GM19023 (cell line): ENCODE measurements at regions not wholly inside any gene's neighbourhood (a gene's known extent, or its start where the extent isn't known, plus 50 kb on each side); places are given as distances from the start of the nearest gene placed in this dataset.

Experiments used
- ATAC-seq: cut with Tn5 transposase; IDR thresholded peaks from one replicate; pipeline ENCODE4 v1.9.1; 2021; ENCODE audit warnings: mild to moderate bottlenecking, moderate library complexity; ENCODE audit not compliant: unreplicated experiment

DNA sequence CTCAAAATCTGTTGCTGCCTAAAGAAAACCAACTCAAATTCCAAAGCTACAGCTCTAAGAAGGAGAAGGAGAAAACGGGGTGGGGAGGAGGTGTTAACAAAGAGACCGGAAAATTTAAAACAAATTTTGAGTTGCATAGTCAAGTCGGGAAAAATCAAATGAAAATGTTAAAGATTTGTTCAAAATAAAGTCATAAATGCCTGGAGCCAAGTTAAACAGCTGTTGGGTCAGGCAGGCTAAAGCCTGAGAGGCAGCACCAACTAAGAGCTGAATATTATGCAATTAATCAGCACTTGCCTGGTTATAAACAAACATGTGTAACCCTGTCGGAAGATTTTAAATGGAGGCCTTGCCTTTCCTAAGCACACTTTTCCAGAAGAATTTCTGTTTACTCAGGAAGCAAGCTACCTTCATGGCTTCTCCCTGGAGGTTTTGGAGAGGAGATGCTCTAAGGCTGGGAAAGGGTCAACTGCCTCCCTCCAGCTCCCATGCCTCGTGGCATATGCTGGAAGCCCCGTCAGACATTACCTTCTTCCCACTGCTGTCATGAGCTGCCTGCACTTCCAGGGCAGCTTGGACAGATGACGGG is 270.5 kb downstream of the DMRT2 start:
- no peak for ATAC-seq

DNA sequence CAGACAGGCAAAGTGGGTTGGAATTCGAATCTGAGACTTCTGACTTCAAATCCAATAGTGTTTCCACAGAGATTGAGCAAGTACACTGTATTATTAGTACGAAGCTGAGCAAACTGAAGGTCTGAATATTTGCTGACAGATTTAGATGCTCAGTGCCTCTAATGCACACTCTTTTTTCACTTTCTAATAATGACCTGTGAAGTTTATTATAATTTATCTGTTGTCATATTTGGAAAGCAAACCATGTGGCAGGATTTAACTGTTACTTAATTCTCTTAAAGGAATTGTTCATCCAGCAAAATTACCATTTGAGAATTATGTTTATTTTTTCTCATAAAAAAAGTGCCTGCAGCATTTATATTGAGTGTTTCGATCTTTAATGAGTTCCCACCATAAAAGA is 277.3 kb downstream of the DMRT2 start:
- ATAC-seq: no peak

DNA sequence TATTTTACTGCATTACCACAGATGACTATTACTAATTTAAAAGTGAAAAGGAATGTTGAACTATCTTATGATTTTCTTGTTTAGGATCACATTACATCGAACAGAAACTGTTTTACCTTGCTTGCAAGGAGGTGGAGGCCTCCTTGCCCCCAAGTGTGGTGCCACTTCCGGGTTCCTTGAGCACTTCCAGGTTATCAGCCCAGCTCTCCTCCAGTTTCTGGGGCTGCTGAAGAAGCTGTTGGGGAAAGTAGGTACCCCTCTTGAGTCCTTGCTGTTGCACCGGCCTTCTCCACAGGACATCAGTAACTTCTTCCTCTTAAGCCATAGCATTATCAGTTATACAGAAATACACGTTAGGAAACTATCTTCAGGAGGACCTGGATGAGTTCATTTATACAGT is 278.2 kb downstream of the DMRT2 start:
- no peak for ATAC-seq

DNA sequence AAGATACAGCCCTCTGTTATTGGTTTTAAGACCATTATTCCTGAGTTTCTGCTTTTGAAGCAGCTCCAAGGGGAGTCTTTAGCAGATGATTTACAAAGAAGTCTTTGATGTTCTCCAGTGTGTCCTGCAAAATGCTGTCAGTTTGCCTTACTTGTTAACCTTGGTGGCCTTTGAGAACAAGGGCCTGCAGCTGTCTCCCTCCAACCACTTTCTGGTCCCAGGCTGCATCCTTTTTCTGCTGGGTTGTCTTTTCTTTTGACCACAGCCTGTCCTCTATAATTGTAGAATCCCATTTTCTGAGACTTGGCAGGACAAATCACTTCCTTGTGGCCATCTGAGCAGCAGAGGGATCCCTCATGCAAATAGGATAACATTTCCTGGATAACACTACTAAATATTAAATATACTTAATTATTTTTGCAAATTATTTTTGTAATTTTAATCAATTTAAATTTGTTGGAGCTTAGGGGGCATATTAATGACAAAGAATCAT is 281.4 kb downstream of the DMRT2 start:
- ATAC-seq: no peak

DNA sequence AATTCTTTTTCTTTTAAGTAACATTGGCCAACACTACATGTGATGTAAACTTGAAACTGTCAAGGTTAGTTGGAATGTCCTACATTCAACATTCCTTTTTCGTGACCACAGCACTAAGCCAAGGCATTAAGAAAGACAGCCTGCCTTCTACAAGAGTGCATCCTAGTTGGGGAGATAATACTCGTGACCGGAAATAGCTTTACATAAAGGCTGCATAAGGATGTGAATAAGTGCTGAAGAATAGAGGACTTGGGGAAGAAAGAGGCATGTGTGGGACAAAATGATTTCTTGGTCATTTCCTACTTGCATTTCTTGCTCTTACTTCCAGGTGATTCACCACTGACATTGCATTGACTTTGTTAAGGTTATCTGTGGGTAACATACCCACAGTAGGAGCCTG is 282.0 kb downstream of the DMRT2 start:
- no peak for ATAC-seq

DNA sequence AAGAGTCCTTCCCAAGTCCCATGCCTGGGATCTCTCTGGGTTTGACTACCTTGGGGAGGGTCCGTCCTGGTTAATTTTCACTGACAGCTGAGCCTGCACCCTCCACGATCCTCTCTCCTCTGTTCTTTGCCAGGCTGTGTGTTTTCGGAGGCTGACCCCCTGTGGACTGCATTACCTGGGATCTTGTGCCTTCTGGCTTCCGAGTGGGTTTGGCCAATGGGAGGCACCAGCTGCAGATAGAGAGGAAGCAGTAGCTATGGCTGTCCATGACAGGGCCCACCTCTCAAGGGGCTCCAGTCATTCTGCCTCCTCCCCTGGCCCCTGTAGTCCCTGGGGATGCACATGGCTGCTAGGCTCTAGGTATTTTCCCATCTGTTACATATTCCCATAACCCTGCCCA is 285.0 kb downstream of the DMRT2 start:
- ATAC-seq: no peak

DNA sequence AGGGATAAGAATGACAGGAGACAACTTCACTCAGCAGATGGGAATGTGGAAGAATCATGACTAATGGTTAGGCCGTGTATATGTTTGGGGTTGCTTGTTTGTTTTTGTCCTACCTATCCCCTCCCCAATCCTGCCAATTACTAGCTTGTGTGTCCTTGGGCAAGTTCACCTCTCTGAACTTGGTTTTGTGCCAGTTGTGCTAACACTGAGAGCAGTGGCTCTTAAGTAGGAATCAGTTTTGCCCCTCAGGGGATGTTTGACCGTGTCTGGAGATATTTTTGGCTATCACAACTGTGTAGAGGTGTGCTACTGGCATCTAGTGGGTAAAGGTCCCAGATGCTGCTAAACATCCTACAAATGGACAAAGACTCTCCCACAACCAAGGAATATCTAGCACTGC is 287.0 kb downstream of the DMRT2 start:
- ATAC-seq: no peak

DNA sequence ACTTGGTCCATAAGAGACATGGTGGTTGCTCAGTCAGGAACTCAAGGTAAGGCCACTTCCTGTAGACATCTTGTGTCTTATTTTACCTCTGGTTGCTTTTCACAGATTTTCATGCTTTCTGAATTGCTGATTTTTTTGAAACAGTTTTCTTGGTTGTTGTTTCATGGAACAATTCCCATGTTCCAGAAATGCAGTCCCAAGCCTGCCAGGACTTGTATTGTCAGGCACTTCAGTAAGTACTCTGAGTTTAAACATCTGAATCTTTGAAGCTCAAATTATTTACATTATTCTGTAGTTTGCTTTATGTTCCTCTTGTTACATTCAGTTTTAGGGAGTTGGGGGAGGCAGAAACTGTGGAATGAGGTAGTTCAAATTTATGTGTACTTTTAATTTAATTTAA is 290.2 kb downstream of the DMRT2 start:
- no peak for ATAC-seq

DNA sequence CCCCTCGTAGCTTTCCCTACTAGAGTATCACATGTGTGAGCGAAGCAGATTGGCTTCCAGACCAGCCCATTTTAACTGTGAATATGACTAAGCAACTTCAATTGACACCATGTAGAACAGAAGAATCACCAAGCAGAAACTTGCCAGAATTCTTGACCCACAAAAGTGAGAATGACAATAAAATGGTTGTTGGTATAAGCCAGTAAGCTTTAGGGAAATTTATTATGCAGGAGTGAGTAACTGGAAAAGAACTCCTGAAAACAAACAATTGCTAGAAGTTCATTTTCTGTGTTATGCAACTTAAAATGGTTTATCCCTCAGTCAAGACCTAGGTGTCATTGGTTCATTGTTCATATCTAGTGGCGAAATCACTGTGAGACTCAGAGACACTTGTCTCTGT is 303.1 kb downstream of the DMRT2 start:
- no peak for ATAC-seq

DNA sequence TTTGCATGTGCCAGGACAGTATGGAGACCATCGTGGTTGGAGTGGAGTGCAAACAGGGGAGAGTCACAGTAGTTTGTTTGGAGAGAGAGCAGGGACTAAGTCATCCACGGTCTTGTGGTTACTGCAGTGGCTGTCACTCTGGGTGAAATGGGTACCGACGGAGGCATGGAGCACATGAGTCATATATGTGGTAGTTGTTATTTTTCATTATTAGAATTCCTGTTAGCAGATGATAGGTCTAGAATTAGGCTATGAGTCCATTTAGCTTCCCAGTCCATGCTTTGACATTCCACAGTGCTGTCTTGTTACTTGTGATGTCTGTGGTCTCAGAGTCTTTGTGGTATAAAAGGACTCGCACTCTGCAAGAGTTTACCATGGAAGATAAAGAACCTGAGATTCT is 303.9 kb downstream of the DMRT2 start:
- ATAC-seq: no peak

DNA sequence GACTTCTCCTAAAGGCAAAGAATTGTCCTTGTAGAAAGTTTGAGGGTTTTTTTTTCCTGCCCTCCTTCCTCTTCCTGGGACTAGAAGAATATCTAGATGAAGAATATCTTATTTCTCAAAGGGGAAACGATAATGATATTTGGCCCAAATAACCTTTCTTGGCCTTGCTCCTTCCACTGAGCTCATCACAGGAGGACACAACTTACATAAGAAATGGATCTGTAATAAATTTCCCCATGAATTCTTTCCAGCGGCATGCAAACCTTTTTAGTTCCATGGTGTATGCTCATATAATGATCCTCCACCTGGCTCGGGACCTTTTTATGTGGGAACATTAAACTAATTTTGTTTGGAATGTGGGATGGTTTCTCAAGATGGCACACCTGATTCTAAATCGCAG is 304.4 kb downstream of the DMRT2 start:
- ATAC-seq: no peak

DNA sequence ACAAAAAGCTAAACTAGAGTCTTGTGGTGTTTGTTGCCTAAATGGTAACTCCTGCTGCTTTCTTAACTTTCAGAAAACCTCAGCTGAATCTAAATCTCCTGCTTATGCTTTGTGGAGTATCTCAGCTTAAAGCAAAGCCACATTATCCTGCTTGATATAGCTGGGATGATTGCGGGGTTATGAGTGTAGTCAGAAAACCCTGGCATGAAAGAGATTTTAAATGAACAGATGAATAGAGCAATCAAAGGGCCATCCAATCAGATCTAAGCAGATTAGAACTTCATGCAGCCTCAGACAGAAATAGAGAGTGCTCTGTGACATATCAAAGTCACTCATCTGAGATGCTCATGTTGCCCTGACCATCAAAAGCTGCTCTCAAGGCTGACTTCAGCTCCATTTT is 305.5 kb downstream of the DMRT2 start:
- ATAC-seq: no peak

DNA sequence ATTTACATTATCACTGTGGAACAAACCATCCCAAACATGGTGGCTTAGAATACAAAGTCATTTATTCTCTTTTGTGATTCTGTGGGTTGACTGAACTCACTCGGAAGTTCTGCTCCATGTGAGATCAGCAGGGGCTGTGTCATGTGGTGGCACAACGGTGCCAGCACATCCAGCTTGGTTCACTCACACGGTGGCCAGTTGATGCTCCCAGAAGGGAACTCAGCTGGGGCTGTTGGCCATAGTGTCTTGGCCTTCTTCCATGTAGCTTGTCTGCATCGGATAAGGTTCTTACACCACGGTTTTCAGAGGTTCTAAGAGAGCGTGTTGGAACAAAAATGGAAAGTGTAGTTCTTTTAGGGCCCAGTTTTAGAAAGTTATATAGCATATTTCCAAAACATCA is 312.7 kb downstream of the DMRT2 start:
- ATAC-seq: no peak

DNA sequence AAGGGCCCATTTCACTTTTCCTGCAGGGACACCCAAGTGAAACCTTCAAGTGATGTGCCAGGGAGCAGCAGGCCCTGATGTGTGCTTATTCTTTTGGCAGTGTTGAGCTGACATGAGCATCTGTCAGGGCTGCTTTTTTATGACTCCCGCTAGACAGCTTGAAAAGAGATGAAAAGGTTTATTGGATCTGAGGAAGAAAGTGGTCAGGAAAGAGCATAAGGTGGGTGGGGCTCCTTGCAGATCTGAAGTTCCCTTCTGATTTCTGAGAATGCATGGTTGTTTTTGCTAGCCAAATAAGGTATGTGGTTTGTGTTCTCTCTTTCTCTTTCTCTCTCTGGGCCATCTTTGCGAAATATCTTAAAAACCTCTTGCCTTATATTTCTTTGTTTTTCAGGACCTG is 316.1 kb downstream of the DMRT2 start:
- ATAC-seq: no peak

DNA sequence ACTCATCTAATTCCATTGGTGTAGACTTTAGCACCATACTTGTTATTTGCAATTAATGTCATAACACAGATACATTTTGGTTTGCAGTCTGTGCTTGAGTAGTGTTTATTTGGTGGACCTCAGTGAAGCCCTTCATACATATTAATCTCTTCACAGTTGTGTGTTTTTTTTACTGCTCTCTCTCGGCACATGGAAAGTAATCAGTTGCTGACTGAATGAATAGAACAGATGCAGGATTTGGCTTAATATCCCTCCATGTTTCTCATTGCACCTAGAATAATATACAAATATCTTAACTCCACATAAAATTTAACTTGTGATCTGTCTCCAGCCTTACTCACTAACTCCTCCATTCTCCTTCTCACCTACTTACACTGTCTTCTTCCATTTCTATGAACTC is 319.1 kb downstream of the DMRT2 start:
- ATAC-seq: no peak

DNA sequence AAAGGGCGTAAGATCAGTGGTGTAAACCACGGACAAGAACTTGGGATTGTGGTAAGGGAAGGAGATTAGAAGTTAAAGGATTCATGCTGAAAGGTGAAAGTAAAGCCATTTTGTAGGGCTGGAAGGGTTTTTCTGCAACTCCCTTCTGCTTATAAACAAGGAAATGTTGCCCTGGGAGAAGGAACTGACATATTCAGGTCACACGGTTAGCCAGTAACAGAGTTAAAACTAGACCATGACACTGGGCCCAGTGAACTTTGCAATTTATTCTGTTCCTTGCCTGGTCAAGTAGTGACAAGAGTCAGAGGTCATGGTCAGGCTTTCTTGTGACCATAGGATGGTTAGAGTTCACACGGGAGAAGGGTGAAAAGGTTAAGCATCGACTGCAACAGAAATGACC is 323.3 kb downstream of the DMRT2 start:
- no peak for ATAC-seq

DNA sequence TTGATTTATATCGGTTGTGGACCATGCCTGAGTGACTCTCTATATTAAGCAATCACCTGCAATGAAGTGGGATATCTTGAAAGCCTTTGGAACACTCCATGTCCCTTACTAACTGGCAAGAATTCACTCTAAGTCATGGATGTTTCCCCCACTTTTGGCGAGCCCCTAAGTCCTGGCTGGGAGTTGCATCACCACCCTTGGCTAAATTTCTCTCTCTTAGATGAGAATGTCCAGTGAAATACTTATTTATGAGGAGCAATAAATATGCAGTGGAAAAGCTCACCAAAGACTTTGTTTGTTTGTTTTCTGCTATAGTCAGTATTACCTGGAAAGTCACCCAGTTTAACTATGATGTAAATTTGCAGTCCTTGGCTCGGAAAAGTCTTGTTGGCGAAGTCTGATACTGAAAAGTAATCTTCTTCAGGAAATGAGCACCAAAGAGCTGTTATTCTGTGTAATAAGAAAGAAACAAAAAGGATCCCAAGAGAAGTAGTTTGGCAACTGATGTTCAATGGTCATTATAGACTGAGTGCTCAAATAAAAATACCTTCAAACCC is 333.8 kb downstream of the DMRT2 start:
- no peak for ATAC-seq

DNA sequence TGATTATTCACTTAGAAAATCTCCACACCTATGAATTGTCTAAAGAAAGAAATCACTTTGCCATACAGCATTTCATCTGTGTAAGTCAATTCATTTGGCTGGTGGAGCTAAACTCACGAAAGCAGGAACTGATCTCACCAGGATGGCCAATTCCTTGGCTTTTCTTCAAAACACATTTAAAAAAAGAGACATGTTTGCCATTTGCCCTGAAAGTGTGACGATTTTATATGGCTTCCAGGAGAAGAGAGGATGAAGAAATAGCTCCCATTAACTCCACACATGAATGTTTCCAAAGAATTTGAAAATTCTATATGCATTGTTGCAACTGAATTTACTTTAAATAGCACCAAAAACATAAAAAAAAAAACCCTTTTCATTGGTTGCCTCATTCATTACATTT is 334.7 kb downstream of the DMRT2 start:
- ATAC-seq: no peak

DNA sequence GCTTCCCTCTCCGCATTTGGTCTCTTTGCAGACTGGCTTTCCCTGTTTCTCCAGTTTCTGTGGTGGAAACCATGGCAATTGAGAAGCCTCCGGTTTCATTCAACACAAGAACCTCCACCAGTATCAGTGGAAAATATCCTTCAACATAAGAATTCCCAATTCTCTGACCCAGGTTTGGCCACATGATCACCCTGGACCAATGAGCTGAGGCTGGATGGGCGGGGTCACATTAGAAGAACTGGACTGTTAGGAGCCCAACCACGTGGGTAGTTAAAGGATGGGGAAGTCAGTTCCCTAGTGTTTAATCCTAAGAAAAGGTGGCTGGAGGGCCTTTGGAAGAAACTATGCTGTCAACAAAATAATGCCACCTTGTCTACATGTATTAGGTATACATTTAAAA is 336.3 kb downstream of the DMRT2 start:
- no peak for ATAC-seq

DNA sequence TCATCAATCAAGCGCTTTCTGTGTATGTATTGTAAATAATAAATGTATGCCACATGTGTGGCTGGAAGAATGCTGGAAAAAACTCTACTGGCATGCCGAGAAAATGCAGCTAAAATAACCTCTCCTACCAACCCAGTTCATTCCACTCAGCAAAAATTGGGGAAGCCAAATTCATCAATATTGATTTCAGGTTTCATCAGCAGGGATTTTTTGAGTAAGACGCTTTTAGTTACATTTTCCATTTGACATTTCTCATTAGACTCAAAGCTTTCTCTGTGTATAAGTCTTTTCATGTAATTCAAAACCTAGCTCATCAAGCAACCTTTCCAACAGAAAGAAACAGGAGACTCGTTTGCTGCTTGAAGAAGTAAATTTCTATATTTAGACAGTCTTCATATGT is 338.1 kb downstream of the DMRT2 start:
- no peak for ATAC-seq

DNA sequence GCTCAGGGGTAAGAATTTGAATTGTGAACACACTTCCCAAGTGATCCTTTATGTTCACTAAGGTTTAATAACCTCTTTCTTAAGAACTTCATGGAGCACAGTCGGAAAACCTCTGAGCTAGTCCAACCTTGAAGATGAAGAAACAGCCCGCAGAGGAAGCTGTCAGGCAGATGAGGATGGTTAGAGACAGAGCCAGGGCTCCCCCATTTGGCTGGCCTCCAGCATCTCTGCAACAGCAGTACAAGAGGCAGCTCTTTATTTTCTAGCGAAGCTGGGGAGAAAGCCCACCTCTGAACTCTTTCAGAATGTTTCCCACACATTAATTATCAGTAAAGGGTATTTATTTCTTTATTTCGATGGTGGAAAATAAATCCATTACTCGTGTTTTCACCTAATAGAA is 350.8 kb downstream of the DMRT2 start:
- no peak for ATAC-seq

DNA sequence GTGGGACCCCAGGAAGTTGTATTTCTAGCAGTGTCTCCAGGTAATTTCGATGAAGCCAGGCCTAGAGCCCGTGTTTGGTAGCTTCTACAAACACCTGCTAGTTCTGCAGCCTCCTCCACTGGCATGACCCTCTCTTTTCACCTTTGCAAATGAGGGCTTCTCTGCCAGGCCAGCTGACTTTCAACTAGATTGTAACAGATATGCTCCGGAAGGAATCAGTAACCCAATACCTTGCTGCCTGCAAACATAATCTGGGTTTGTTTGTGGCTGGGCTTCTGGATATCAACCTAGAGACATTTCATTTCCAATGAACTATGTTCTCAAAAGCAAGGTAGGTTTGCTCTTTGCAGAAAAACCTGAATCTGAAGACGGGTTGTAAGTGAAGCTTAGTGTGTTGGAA is 354.8 kb downstream of the DMRT2 start:
- no peak for ATAC-seq

DNA sequence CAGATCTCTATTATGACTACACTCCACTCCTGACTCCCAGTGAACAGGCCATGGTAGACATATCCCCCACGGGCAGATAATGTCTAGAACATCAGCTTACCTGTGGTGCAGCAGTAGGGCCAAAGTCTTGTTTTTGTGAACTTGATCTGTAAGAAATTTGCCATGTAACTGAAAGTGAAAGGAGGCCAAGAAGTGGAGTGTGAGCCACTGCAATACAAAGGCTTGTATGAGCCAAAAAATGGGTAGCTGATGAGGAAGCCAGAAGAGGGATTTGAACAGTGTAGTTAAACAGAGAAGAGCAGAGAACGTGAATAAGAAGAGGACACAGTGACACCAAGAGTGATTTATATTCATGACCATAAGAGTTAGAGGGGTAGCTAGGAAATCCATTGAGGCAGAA is 361.7 kb downstream of the DMRT2 start:
- no peak for ATAC-seq
